GM23248 (cell line): ENCODE measurements at regions not wholly inside any gene's neighbourhood (a gene's known extent, or its start where the extent isn't known, plus 50 kb on each side); places are given as distances from the start of the nearest gene placed in this dataset.
A peak's percentile ranks its signal among the peaks of the same experiment; 100 is the strongest.

Source experiments
- DNase-seq: peaks from one replicate; pipeline ENCODE4 v3.0.0-alpha.2; 2015
- H2AFZ ChIP-seq: fragments of 200-600 bp; sonication (generic); 2 replicates; pipeline ENCODE4 v1.6.1; 2016; ENCODE audit warnings: antibody characterized with exemption
- H3F3A ChIP-seq: fragments of 200-600 bp; sonication (generic); 2 replicates; pipeline ENCODE4 v1.6.1; 2016; ENCODE audit warnings: mild to moderate bottlenecking, antibody characterized with exemption, mixed run types; ENCODE audit not compliant: insufficient read depth
- H3K27ac ChIP-seq: fragments of 200-600 bp; sonication (generic); 2 replicates; pipeline ENCODE4 v1.5.1; 2016; ENCODE audit warnings: mild to moderate bottlenecking
- H3K27me3 ChIP-seq: fragments of 200-600 bp; sonication (generic); replicated peaks from 2 replicates; pipeline ENCODE4 v1.6.1; 2016; ENCODE audit warnings: mild to moderate bottlenecking; ENCODE audit not compliant: insufficient read depth
- H3K36me3 ChIP-seq: fragments of 200-600 bp; sonication (generic); 2 replicates; pipeline ENCODE4 v1.6.1; 2016; ENCODE audit warnings: low read depth, mild to moderate bottlenecking
- H3K4me1 ChIP-seq: fragments of 200-600 bp; sonication (generic); 2 replicates; pipeline ENCODE4 v1.6.1; 2016; ENCODE audit warnings: mild to moderate bottlenecking; ENCODE audit not compliant: insufficient read depth
- H3K4me2 ChIP-seq: fragments of 200-600 bp; sonication (generic); one replicate; pipeline ENCODE4 v1.6.1; 2016; ENCODE audit warnings: mild to moderate bottlenecking; ENCODE audit not compliant: unreplicated experiment
- H3K4me3 ChIP-seq: fragments of 200-600 bp; sonication (generic); 2 replicates; pipeline ENCODE4 v1.5.1; 2016; ENCODE audit warnings: mild to moderate bottlenecking
- H3K79me2 ChIP-seq: fragments of 200-600 bp; sonication (generic); 2 replicates; pipeline ENCODE4 v1.6.1; 2016; ENCODE audit warnings: mild to moderate bottlenecking; ENCODE audit not compliant: insufficient read depth
- H3K9ac ChIP-seq: fragments of 200-600 bp; sonication (generic); 2 replicates; pipeline ENCODE4 v1.6.1; 2016; ENCODE audit warnings: mild to moderate bottlenecking
- H3K9me2 ChIP-seq: fragments of 200-600 bp; sonication (generic); 2 replicates; pipeline ENCODE4 v1.6.1; 2016; ENCODE audit warnings: mixed run types, mild to moderate bottlenecking, moderate library complexity; ENCODE audit not compliant: insufficient read depth
- H3K9me3 ChIP-seq: fragments of 200-600 bp; sonication (generic); one replicate; pipeline ENCODE4 v1.6.1; 2017; ENCODE audit warnings: low read depth
- H4K20me1 ChIP-seq: fragments of 200-600 bp; sonication (generic); 2 replicates; pipeline ENCODE4 v1.6.0; 2016; ENCODE audit not compliant: insufficient read depth
- EZH2 ChIP-seq: fragments of 200-600 bp; sonication (generic); IDR thresholded peaks from 2 replicates; pipeline ENCODE4 v1.6.1; 2018; ENCODE audit warnings: antibody characterized with exemption, mild to moderate bottlenecking; ENCODE audit not compliant: insufficient read depth, poor library complexity, severe bottlenecking
- EZH2phosphoT487 ChIP-seq: fragments of 200-600 bp; sonication (generic); IDR thresholded peaks from 2 replicates; pipeline ENCODE4 v1.6.1; 2018; ENCODE audit warnings: antibody characterized with exemption, moderate library complexity, mild to moderate bottlenecking, low read depth; ENCODE audit not compliant: insufficient read depth
- WGBS, 2 experiments: methylation state at CpG; one replicate each; pipeline ENCODE4 v1.1.6; 2015 to 2017; ENCODE audit warnings: low lambda C conversion rate in 2 of 2, low coverage in 1 of 2; ENCODE audit errors: missing lambda C conversion rate in 2 of 2; 5-methylcytosine and 5-hydroxymethylcytosine counted together
- in situ Hi-C: fragments of 300-500 bp; cut with MboI; formaldehyde crosslinking; loops from 2 replicates; pipeline ENCODE4 v1.15.0; 2020

- peaks cover 58% of the 10 kb centered on the region for H3K4me1 ChIP-seq
- no peaks in the 10 kb centered on the region for H3K36me3 ChIP-seq
- H3K9me3 ChIP-seq, result no peaks in the 10 kb centered on the region
- H3K4me2 ChIP-seq, result no peak overlapping the region
- H2AFZ ChIP-seq, result no peak overlapping the region
- no peaks in the 10 kb centered on the region for H4K20me1 ChIP-seq
- no peak for TF ChIP-seq EZH2phosphoT487
- no peak for TF ChIP-seq EZH2
- peaks cover 31% of the 10 kb centered on the region for H3F3A ChIP-seq
- no peak overlapping the region for H3K4me3 ChIP-seq
- in situ Hi-C loops, result no loop called here
- no peaks in the 10 kb centered on the region for H3K79me2 ChIP-seq
- WGBS, 2 experiments, result 89 to 93% methylated on average over 5 of the region's 5 CpGs
- no peak overlapping the region for H3K9ac ChIP-seq
- no peak overlapping the region for H3K27ac ChIP-seq
- no peaks in the 10 kb centered on the region for H3K27me3 ChIP-seq
- H3K9me2 ChIP-seq, result no peaks in the 10 kb centered on the region
- DNase-seq, result peak; percentile 33
These were observed 63.8 kb upstream of the RTN4 start for GRCh38 chr2:55114082-55114481.

- Histone ChIP-seq H4K20me1 (no peaks in the 10 kb centered on the region), H3F3A (peaks cover 42% of the 10 kb centered on the region), H3K4me1 (peaks cover 67% of the 10 kb centered on the region), H3K9me2 (no peaks in the 10 kb centered on the region), H2AFZ (peak overlapping the region; percentile 60), H3K4me2 (peak overlapping the region; percentile 78), H3K27ac (peak overlapping the region; percentile 84), H3K36me3 (no peaks in the 10 kb centered on the region), H3K9me3 (no peaks in the 10 kb centered on the region), H3K9ac (peak overlapping the region; percentile 77), H3K79me2 (no peaks in the 10 kb centered on the region), H3K27me3 (no peaks in the 10 kb centered on the region), H3K4me3 (peak overlapping the region; percentile 35)
- no peak for TF ChIP-seq EZH2phosphoT487
- TF ChIP-seq EZH2, result no peak
- in situ Hi-C loops, result no loop called here
- 7 to 8% methylated on average over 13 of the region's 13 CpGs for whole genome bisulfite sequencing, 2 experiments
- DNase-seq, result peak; percentile 87
These were observed 62.2 kb upstream of the RTN4 start for GRCh38 chr2:55112229-55113031.

GRCh38 chr2:55111570-55112228 lies 61.4 kb upstream of the RTN4 start:
- Histone ChIP-seq H3K4me3 (peak overlapping the region; percentile 35), H3K27ac (peak overlapping the region; percentile 84), H3K36me3 (no peaks in the 10 kb centered on the region), H3F3A (peaks cover 44% of the 10 kb centered on the region), H3K9ac (peak overlapping the region; percentile 77), H4K20me1 (no peaks in the 10 kb centered on the region), H3K9me3 (no peaks in the 10 kb centered on the region), H3K79me2 (no peaks in the 10 kb centered on the region), H3K4me2 (peak overlapping the region; percentile 78), H2AFZ (peak overlapping the region; percentile 70), H3K9me2 (no peaks in the 10 kb centered on the region), H3K27me3 (no peaks in the 10 kb centered on the region), H3K4me1 (peaks cover 71% of the 10 kb centered on the region)
- in situ Hi-C loops, result no loop called here
- 10 to 13% methylated on average over 11 of the region's 11 CpGs for WGBS, 2 experiments
- peak; percentile 97 for DNase-seq
- TF ChIP-seq EZH2phosphoT487, result no peak
- no peak for TF ChIP-seq EZH2

- H3K4me3 ChIP-seq, result peak overlapping the region; percentile 22; the same call in 1 of the 2 replicates
- H3K36me3 ChIP-seq, result no peaks in the 10 kb centered on the region
- H2AFZ ChIP-seq, result peak overlapping the region; percentile 70; the same call in 1 of the 2 replicates
- no peaks in the 10 kb centered on the region for H4K20me1 ChIP-seq
- no peaks in the 10 kb centered on the region for H3K27me3 ChIP-seq
- H3K4me1 ChIP-seq, result peaks cover 73% of the 10 kb centered on the region
- in situ Hi-C loops, result no loop called here
- H3K9me3 ChIP-seq, result no peaks in the 10 kb centered on the region
- 52 to 59% methylated on average over 4 of the region's 4 CpGs for WGBS, 2 experiments
- no peak for DNase-seq
- peak overlapping the region; percentile 77 for H3K9ac ChIP-seq
- H3F3A ChIP-seq, result peaks cover 43% of the 10 kb centered on the region
- H3K4me2 ChIP-seq, result peak overlapping the region; percentile 78
- peak overlapping the region; percentile 84 for H3K27ac ChIP-seq
- TF ChIP-seq EZH2 (no peak), EZH2phosphoT487 (no peak)
- no peaks in the 10 kb centered on the region for H3K79me2 ChIP-seq
- H3K9me2 ChIP-seq, result no peaks in the 10 kb centered on the region
These were observed 60.9 kb upstream of the RTN4 start for GRCh38 chr2:55111230-55111569.
